GM06990 (cell line): ENCODE measurements at regions not wholly inside any gene's neighbourhood (a gene's known extent, or its start where the extent isn't known, plus 50 kb on each side); places are given as distances from the start of the nearest gene placed in this dataset.

Experiments used
- DNase-seq: peaks from one replicate; pipeline ENCODE4 v3.0.0-alpha.2; 2011; ENCODE audit not compliant: insufficient read length; ENCODE audit errors: extremely low read depth
- H3K27me3 ChIP-seq: replicated peaks from 2 replicates; pipeline ENCODE4 v1.6.0; 2011; ENCODE audit warnings: low read length; ENCODE audit not compliant: control insufficient read depth, insufficient read depth
- H3K36me3 ChIP-seq: 2 replicates; pipeline ENCODE4 v1.5.1; 2011; ENCODE audit warnings: low read length; ENCODE audit not compliant: control insufficient read depth, insufficient read depth
- H3K4me3 ChIP-seq: replicated peaks from 2 replicates; pipeline ENCODE4 v1.5.1; 2011; ENCODE audit warnings: low read depth, mild to moderate bottlenecking, control low read depth, low read length
- CTCF ChIP-seq: IDR thresholded peaks from 2 replicates; pipeline ENCODE4 v1.5.1; 2011; ENCODE audit warnings: low read length, control low read depth, mild to moderate bottlenecking, inconsistent platforms; ENCODE audit not compliant: insufficient read depth, poor library complexity, severe bottlenecking

- Histone ChIP-seq H3K36me3 (no peaks in the 10 kb centered on the region), H3K27me3 (0 out of 2 replicates have a peak, but pooled peaks cover 2% of the 10 kb centered on the region), H3K4me3 (no peak overlapping the region)
- DNase-seq = no peak
- no peak for TF ChIP-seq CTCF
Observed at GRCh38 chr5:54764102-54765090, 221.0 kb downstream of the ESM1 start.

- no peak for DNase-seq
- no peak overlapping the region for H3K4me3 ChIP-seq
- no peaks in the 10 kb centered on the region for H3K36me3 ChIP-seq
- no peak for TF ChIP-seq CTCF
- 0 out of 2 replicates have a peak, but pooled peaks cover 2% of the 10 kb centered on the region for H3K27me3 ChIP-seq
Observed at GRCh38 chr5:54761213-54761701, 224.1 kb downstream of the ESM1 start.

- no peak for DNase-seq
- 0 out of 2 replicates have a peak, but pooled peaks cover 2% of the 10 kb centered on the region for H3K27me3 ChIP-seq
- H3K36me3 ChIP-seq = no peaks in the 10 kb centered on the region
- H3K4me3 ChIP-seq = no peak overlapping the region
- TF ChIP-seq CTCF = no peak
Observed at GRCh38 chr5:54760182-54760935, 225.0 kb downstream of the ESM1 start.

- no peak for TF ChIP-seq CTCF
- no peaks in the 10 kb centered on the region for H3K36me3 ChIP-seq
- no peak overlapping the region for H3K4me3 ChIP-seq
- no peak for DNase-seq
- H3K27me3 ChIP-seq = no peaks in the 10 kb centered on the region
Observed at GRCh38 chr5:54758038-54758437, 227.4 kb downstream of the ESM1 start.

GRCh38 chr5:54757541-54757940, 227.9 kb downstream of the ESM1 start:
- Histone ChIP-seq H3K27me3 (no peaks in the 10 kb centered on the region), H3K4me3 (no peak overlapping the region), H3K36me3 (no peaks in the 10 kb centered on the region)
- TF ChIP-seq CTCF = no peak
- DNase-seq = no peak
